CD4-positive, alpha-beta T cell treated with Interleukin-15 for 4 hours (primary cell): ENCODE measurements at regions not wholly inside any gene's neighbourhood (a gene's known extent, or its start where the extent isn't known, plus 50 kb on each side); places are given as distances from the start of the nearest gene placed in this dataset.
"Not testable (repeated sequence)": the region's sequence is repeated elsewhere in the genome, so short reads cannot be mapped to it uniquely, and the experiment has no call there.

Experiments used
- DNase-seq: peaks from one replicate; pipeline ENCODE4 v3.0.0-alpha.2; 2020; ENCODE audit warnings: low spot score

DNA sequence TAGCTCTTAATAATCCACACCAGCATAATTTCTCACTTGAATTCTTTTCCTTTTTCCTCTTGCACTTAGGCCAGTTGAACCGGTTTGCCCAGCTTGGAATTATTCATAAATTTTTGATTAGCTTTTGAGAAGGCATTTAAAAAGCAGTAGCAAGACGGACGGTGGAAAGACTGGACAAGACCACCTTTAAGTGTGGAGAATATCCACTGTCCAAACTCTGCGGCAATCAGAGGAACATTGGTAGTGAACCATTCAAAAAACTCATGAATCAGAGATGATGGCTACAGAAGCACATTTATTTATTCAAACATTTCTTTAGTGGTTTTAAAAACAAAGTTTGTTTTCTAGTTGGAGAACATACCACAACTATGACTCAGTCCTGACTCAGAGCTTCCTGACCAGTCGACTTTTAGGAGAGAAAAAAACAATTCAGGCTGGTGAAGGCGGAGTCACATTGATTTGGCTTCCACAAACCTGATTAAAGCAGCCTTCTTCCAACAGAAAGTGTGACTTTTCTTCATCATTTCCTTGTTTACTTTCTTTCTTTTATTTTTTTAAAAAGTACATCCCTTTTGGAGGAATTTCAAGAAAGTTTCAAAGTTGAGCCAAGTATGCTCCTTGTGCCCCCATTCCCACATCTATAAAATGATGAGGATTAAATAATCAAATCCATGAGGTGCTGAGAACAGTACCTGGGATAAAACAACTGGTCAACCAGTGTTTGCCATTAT, 128.8 kb downstream of the ADSS2 start:
- peak; percentile 78 for DNase-seq

DNA sequence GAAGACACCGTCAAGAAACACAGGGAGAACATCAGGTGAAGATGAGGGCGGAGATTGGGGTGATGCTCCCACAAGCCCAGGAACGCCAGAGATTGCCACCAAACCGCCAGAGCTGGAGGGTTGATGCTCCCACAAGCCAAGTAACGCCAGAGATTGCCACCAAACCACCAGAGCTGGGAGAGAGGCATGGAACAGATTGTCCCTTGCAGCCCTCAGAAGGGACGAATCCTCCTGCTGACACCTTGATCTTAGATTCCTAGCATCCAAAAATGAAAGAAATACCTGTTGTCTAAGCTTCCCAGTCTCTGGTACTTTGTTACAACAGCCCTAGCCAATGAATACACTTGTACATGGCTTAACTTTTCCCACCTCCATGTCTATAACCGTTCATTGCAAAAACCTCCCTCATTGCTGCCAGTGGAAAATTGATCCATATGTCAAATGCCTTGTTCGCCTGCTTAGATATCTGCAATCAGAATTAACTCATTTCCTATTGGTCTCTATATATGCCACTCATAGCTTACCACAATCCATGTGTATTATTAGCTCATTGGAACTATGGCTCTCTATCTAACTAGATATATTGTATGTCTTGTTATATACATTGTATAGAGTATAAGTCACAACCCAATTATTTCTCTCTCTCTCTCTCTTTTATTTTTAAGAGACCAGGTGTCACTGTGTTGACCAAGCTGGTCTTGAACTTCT, 127.4 kb downstream of the ADSS2 start:
- DNase-seq = no peak

DNA sequence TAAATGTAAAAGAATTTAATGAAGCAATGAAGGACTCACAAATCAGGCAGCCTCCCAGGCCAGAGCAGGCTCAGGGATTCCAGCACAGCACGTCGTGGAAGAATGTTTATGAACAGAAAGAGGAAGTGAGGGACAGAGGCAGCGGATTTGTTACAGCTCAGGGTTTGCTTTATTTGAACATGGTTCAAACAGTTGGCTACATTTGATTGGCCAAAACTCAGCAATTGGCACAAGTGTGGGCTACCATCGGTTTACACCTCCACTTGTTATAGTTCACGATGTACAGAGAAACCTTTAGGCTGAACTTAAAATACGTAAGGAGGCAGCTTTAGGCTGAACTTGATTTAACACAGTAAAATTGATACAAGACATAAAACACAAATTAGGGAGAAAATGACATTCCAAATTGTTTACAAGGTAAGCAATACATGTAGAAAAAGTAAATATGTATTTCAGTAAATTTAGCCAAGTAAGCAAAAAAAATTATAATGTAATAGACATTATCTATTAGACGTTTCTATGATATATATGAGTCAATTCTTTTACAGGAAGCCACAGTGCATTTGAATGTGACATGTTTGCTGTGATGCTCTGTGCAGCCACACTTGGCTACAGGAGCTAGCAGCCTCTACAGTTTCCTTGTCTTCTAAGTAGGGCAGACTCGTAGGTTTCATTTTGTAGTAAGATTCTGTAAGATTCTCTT, 126.5 kb downstream of the ADSS2 start:
- peak; percentile 59 for DNase-seq

DNA sequence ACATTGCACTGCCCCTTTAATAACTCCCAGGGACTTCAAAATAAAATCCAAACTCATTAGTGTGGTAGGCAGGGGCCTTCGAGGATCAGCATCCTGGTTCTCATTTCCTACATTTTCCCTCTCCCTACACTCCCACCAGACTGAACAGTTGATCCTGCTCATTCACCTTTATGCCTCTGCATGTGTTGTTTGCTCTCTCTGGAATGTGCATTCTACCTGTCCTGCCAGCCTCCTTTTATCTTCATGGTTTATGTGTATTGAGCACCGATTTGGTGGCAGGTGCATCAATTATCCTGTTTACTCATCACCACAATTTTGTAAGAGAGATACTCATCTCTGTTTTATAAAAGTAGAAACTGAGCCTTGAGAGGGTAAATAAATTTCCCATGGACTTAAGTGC, 125.0 kb downstream of the ADSS2 start:
- DNase-seq = no peak

DNA sequence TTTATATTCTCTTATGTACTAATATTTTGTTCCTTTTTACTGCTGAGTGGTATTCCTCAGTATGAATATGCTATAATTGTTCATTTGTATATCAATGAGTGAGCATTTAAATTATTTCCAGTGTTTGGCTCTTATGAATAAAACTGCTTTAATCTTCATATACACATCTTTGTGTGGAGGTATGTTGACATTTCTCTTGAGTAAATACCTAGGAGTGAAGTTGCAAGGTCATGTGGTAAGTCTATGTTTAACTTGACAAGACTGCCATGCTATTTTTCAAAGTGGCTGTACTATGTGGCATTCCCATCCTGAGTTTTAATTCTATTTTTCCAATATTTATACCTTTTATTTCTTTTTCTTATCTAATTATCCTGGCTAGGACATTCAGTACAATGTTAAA, 124.2 kb downstream of the ADSS2 start:
- DNase-seq = no peak

DNA sequence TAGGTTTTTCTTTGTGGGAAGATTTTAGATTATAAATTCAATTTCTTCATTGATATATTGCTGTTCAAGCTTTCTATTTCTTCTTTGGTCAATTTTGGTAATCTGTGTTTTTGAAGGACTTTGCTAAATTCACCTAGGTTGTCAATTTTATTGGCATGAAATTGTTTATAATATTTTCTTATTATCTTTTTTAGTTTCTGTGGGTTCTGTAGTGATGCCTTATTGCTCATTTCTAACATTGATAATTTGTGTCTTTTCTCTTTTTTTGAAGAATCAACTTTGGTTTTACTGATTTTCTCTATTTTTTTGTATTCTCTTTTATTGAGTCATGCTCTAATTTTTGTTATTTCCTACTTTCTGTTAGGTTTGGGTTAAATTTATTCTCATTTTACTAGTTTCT, 123.2 kb downstream of the ADSS2 start:
- DNase-seq = no peak

DNA sequence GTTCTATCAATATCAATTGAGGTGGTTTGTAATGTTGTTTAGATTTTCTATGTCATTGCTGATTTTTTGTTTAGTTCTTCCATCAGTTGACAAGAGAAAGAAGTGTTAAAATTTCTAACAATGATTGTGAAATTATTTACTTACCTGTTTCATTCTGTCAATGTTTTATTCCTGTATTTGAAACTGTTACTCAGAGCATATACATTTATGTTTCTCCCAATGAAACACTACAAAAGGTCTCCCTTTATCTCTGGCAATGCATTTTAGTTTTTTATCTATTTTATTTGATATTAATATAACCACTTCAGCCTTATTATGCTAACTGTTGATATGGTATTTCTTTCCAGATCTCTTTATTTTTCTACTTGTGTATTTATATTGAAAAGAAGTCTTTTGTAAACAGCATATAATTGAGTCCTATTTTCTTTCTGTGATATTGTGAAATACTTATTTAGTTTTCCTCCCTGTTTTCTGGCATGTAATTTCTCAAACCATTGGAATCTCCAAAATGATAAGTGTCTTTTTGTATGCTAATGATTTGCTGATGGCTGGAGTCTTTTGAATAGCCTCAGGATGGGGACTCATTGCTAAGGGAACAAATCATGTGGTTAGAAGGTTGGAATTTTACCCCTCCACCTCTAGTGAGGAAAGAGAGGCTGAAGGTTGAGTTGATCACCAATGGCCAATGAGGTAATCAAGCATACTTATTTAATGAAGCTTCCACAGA, 122.0 kb downstream of the ADSS2 start:
- DNase-seq = no peak

DNA sequence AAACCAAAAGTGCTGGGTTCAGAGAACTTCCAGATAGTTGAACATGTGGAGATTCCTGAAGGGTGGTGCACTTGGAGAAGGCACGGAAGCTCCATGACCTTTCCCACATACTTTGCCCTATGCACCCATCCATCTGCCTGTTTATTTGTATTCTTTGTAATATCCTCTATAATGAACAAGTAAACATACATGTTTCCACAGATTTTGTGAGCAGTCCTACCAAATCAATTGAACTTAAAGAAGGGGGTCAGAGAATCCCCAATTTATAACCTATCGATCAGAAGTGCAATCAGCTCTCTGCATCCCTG, 121.4 kb downstream of the ADSS2 start:
- no peak for DNase-seq

DNA sequence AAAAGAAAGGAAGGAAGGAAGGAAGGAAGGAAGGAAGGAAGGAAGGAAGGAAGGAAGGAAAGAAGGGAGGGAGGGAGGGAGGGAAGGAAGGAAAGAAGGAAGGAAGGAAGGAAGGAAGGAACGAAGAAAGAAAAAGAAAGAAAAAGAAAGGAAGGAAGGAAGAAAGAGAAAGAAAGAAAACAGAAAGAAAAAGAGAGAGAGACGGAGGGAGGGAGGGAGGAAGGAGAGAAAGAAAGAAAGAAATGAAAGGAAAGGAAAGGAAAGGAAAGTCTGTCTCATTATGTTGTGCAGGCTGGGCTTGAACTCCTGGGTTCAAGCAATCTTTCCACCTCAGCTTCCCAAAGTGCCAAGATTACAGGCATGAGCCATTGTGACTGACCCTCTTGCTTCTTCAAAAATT, 118.9 kb downstream of the ADSS2 start:
- DNase-seq = not testable (repeated sequence)

DNA sequence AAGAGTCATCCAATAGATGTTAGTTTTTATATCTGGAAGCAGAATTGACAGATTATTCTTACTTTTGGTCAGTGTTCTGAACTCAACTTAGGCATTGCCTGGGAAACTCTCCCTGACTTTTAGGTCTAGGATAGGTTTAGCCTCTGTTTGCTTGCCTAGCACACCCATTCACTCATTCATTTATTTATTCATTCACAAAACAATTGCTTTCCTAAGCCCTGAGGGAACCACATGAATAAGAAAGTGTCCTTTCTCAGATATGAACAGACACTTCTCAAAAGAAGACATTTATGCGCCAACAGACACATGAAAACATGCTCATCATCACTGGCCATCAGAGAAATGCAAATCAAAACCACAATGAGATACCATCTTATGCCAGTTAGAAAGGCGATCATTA, 117.4 kb downstream of the ADSS2 start:
- DNase-seq = not testable (repeated sequence)

DNA sequence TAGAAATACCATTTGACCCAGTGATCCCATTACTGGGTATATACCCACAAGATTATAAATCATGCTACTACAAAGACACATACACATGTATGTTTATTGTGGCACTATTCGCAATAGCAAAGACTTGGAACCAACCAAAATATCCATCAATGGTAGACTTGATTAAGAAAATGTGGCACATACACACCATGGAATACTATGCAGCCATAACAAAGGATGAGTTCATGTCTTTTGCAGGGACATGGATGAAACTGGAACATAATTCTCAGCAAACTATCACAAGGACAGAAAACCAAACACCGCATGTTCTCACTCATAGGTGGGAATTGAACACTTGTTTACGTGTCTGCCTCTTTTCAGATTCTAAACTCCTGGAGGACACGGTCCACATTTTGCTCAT, 116.9 kb downstream of the ADSS2 start:
- DNase-seq = not testable (repeated sequence)

DNA sequence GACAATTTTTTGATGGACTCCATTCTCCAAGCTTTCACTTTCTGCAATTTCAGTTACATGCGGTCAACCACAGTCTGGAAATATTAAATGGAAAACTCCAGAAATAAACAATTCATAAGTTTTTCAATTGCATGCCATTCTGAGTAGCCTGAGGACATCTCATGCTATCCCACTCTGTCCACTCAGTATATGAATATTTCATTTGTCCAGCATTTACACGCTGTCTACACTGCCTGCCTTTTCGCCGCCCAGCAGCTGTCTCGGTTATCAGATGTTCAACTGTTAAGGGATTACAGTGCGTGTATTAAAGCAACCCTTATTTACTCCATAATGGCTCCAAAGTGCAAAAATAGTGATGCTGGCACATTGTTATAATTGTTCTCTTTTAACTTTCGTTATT, 116.3 kb downstream of the ADSS2 start:
- DNase-seq = no peak

DNA sequence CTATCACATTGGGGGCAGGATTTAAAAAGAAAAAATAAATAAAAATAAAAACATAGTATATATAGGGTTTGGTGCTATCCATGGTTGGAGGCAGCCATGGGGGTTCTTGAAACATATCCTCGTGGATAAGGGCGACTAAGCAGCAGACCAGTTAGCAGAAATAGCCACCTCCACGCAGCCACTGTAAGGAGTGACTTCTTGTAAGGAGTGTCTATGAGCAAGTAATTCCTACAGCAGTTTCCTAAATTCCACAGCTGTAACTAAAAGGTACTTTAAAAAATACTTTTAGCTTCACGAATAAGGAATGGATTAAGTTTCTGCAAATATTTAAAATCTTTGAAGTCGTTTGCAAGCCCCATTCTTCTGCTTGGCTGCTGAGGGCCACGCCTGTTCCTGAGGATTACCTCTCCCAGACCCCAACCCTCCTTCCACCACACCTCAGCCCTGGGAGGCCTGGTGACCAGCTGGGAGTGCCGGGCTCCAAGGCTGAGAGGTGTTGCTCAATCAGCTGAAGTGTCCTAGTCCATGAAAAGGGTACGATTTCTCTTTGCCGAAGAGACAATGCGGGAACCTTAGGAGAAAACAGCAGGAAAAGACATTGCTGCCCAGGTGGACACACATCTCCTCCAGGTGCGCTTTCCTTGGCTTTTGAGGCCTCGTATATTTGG, 115.3 kb downstream of the ADSS2 start:
- DNase-seq = no peak

DNA sequence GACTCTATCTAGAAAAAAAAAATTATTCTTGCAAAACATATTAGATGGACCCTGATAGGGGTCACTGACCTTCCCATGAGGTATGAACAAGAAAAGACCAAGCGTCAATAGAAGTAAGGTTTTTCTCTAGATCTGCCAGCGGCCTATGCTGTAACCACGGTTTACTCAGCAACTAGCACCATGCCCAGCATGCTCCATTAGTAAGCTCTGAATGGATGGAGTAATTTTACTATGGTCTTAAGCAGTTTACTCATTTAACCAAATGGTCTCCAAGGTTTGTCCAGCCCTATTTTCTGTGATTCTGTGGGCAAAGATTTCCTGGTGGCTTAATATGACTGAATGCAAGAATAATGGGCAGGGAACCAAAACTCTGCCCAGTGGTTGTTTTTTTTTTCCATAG, 113.9 kb downstream of the ADSS2 start:
- no peak for DNase-seq

DNA sequence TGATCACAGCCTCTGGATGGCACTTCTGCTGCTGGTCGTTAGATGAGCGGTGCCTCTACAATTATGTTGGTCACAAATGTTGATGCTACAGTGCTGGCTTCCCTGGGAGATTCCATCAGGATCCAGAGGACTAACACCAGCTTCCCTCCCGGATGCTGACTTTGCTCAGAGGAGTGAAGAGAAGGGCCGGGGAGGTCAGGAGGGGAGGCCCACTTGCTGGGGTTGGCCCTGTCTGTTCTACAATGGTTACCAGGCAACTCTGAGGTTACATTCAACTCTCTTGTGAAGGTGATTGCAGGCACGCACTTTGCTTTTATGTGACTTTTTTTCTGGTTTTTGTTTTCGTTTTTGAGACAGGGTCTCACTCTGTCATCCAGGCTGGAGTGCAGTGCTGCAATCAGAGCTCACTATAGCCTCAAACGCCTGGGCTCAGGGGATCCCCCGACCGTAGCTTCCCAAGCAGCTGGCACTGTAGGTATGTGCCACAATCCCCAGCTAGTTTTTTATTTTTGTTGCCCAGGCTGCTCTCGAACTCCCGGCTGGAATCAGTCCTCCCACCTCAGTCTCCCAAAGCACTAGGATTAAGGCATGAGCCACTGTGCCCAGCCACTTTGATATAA, 112.5 kb downstream of the ADSS2 start:
- DNase-seq = no peak

DNA sequence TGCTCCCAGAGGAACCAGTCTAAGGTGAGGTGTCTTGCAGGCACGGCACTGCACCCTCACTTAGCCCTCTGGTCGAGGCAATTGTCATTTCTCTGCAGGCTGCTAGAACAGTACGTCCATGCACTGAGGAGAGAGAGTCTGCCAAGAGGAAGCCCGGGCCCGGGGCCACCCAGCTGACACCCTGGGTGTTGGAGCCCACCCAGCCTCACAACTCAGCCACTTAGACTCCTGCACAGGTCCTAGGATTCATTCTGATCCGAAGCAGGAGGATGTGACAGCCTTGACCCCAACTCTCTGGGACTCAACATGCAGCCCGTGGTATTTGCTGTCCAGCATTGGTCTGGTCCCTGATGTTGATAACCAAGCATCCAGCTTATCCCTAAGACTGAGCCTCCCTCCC, 111.9 kb downstream of the ADSS2 start:
- DNase-seq = no peak

DNA sequence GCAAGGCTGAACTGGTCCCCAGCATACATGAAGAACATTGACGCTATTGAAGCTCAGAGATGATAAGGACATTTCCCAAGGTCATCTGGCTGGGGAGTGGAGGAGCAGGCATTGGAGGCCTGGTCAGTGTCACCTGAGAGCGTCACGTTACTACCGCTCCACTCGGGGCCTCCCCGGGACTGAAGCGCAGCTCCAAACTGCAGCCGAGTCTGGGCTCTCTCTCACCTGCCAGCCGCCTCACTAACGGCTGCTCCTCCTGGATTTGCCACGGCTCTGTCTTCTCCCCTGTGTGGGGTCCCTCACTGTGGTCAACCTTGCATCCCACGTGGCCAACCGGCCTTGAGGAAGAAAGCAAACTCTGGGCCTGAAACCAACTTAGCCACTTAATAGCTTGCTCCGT, 111.3 kb downstream of the ADSS2 start:
- no peak for DNase-seq

DNA sequence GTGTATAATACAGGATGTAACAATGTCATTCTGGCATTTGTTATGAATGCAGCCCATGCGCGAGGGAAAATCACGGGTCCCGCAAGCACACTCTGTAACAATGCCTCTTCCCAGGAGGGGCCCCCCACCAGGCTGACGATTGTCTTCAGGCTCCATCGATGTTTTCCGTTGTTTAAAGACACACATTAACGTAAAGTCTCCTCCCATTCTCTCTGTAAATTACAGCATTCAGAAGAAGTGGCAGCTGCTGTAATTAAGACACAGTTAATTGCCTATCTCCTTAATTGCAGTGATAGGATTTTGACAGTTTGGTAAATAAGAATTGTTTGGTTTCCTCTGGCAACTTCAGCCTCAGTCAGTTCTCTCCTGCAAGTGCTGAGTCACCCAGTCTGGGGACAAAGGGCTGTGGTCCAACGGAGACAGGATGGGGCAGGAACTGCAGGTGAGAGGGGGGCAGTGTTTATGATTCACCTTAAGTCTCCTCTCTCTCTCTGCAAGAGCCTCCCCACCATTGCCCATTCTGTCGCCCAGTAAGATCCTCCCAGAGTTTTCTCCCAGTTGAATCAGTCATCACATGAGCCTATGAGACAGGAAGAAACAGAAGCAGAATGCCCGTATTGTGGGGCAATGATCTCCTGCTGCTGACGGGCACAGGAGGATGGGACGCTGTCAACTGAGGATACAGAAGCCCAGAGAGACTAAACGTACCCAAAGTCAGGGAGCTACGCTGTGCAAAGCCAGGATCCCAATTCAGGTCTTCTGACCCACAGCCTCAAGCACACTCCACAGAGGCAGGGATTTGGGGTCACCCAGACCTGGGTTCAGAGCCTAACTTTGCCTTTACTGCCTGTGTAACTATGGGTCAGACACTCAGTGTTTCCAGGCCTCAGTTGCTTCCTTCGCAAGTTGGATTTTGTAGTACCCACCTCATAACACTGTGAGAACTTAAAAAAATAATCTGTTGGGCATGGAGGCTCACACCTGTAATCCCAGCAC, 110.0 kb downstream of the ADSS2 start:
- DNase-seq = peak; percentile 47

DNA sequence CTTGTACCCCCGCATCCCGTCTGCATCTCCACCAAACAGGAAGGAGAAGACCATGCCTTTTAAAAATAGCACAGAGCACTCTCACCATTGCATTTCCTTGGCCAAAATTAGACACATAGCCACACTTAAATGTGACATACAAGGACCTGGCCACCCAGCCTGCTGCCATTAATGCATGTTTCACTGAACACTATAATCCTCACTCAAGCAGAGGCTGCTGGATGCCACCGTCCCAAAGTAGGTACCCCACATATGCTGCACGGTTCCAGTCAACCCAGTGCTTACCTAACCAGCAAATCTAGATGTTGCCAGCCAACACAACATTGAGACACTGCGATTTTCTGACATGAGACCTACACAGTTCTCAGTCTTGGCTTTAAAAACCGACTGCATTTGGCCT, 107.7 kb downstream of the ADSS2 start:
- no peak for DNase-seq

DNA sequence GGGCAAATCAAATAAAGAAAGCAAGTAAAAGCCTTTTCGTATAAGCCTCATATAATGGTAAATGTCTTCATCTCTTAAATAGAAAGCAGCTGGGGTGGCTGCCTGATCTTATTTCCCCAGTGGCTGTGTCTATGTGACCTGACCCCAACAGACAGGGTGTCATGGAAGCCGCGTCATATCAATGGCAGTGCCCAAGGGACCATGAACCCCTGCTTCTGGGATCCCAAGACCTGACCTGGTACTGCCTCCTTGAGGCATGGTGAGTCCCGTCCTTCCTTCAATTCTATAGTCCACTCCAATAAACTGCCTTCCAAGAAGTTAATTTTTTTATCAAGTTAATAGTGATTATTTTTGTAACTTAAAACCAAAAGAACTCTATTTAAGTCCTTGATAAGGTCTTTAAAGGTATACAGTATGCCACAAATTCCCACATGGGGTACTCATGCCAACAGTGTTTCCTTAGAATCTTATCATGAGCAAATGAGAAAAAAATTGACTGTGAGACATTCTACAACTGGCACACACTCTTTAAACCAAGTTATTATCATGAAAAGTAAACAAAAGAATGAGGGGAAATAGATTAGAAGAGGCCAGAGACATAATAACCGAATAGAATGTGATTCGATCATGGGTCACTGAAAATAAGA, 104.6 kb downstream of the ADSS2 start:
- DNase-seq = no peak
